ENCODE measurements at regions not wholly inside any gene's neighbourhood (a gene's known extent, or its start where the extent isn't known, plus 50 kb on each side); places are given as distances from the start of the nearest gene placed in this dataset.
"Not testable (repeated sequence)": the region's sequence is repeated elsewhere in the genome, so short reads cannot be mapped to it uniquely, and the experiment has no call there.

DNA sequence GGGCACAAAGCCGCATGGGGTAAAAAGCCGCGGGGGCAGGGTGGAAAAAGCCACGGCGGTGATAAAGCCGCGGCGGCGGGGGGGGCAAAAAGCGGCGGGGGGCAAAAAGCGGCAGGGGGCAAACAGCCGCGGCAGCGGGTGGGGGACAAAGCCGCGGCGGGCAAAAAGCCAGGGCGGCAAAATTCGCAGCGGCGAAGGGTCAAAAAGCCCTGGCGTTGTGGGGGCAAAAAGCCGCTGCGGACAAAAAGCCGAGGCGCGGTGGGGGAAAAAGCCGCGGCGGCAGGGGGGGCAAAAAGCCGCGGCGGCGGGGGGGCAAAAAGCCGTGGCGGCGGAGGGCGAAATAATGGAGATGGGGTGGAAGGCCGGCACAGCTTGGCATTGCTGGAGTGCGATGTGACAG is 3902.9 kb downstream of the SRGAP2C start:
- no peak overlapping the region for H3K4me3 Mint-ChIP-seq (ENCODE audit: low read depth, unreplicated experiment)
- CTCF ChIA-PET: no interaction called here

DNA sequence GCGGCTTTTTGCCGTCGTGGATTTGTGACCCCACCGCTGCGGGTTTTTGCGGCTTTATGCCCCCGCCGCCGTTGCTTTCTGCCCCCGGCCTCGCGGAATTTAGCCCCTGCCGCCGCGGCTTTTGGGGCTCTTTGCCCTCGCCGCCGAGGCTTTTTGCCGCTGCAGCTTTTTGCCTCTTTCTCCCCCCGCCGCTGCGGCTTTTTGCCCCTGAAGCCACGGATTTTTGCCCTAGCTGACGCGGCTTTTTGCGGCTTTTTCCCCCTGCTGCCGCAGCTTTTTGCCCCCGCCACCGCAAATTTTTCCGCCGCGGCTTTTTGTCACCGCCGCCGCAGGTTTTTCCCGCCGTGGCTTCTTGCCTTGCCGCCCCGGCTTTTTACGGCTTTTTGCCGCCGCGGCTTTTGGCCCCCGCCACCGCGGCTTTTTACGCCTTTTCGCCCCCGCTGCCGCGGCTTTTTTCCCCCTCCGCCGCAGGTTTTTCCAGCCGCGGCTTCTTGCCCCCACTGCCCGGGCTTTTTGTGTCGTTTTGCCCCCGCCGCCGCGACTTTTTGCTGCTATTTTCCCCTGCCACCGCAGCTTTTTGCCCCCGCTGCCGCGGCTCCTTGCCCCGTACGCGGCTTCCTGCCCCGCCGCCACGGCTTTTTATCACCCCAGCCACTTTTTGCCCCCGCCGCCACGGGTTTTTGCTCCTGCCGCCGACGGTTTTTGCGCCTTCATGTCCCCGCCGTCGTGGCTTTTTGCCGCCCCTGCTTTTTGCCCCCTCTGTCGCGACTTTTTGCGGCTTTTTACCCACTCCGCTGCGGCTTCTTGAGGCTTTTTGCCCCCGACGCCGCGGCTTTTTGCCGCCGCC is 3933.6 kb downstream of the SRGAP2C start:
- DNase-seq: no peak
- Mint-ChIP-seq H3K9me3 (ENCODE audit: low read depth, unreplicated experiment) (peaks cover 8% of the 10 kb centered on the region), H3K36me3 (ENCODE audit: insufficient read depth, unreplicated experiment) (no peaks in the 10 kb centered on the region), H3K27ac (ENCODE audit: unreplicated experiment) (no peak overlapping the region), H3K4me1 (ENCODE audit: low read depth, unreplicated experiment) (no peaks in the 10 kb centered on the region), H3K4me3 (ENCODE audit: low read depth, unreplicated experiment) (no peak overlapping the region), H3K27me3 (ENCODE audit: unreplicated experiment) (no peaks in the 10 kb centered on the region)
- TF ChIP-seq, protein P1, sequence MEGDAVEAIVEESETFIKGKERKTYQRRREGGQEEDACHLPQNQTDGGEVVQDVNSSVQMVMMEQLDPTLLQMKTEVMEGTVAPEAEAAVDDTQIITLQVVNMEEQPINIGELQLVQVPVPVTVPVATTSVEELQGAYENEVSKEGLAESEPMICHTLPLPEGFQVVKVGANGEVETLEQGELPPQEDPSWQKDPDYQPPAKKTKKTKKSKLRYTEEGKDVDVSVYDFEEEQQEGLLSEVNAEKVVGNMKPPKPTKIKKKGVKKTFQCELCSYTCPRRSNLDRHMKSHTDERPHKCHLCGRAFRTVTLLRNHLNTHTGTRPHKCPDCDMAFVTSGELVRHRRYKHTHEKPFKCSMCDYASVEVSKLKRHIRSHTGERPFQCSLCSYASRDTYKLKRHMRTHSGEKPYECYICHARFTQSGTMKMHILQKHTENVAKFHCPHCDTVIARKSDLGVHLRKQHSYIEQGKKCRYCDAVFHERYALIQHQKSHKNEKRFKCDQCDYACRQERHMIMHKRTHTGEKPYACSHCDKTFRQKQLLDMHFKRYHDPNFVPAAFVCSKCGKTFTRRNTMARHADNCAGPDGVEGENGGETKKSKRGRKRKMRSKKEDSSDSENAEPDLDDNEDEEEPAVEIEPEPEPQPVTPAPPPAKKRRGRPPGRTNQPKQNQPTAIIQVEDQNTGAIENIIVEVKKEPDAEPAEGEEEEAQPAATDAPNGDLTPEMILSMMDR (IDR thresholded peaks at IDR 0.05; ENCODE audit: unreplicated experiment): no peak
- CTCF ChIA-PET: no interaction called here
- intact Hi-C loops (cut with micrococcal nuclease; ENCODE audit: unreplicated experiment): no loop called here
- no TSS peak for BruUV-seq (replicated peaks)

More for the DNA sequence above, 3902.9 kb downstream of the SRGAP2C start:
- intact Hi-C loops (cut with micrococcal nuclease; ENCODE audit: unreplicated experiment): no loop called here
- peaks cover 18% of the 10 kb centered on the region for H3K9me3 Mint-ChIP-seq (ENCODE audit: low read depth, unreplicated experiment)
- no peaks in the 10 kb centered on the region for H3K36me3 Mint-ChIP-seq (ENCODE audit: insufficient read depth, unreplicated experiment)
- no peak for DNase-seq
- TF ChIP-seq, protein P1 (IDR thresholded peaks at IDR 0.05; ENCODE audit: unreplicated experiment): no peak
- H3K4me1 Mint-ChIP-seq (ENCODE audit: low read depth, unreplicated experiment): no peaks in the 10 kb centered on the region
- no TSS peak for BruUV-seq (replicated peaks)
- no peak overlapping the region for H3K27ac Mint-ChIP-seq (ENCODE audit: unreplicated experiment)
- H3K27me3 Mint-ChIP-seq (ENCODE audit: unreplicated experiment): no peaks in the 10 kb centered on the region

DNA sequence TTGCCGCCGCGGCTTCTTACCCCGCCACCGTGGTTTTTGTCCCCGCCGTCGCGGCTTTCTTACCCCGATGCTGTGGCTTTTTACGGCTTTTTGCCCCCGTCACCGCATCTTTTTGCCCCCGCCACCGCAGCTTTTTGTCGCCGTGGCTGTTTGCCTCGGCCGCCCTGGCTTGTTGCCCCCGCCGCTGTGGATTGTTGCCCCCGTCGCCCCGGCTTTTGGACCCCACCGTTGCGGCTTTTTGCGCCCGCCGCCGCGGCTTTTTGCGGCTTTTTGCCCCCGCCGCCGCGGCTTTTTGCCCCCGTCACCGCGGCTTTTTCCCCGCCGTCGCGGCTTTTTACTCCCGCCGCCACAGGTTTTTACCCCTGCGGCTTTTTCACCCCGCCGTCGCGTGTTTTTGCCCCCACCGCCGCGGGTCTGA is 3934.3 kb downstream of the SRGAP2C start:
- DNase-seq: no peak
- TF ChIP-seq, protein P1 (IDR thresholded peaks at IDR 0.05; ENCODE audit: unreplicated experiment): no peak
- CTCF ChIA-PET: no interaction called here
- no peaks in the 10 kb centered on the region for H3K36me3 Mint-ChIP-seq (ENCODE audit: insufficient read depth, unreplicated experiment)
- intact Hi-C loops (cut with micrococcal nuclease; ENCODE audit: unreplicated experiment): no loop called here
- H3K4me3 Mint-ChIP-seq (ENCODE audit: low read depth, unreplicated experiment): no peak overlapping the region
- BruUV-seq (replicated peaks): no TSS peak
- peaks cover 9% of the 10 kb centered on the region for H3K9me3 Mint-ChIP-seq (ENCODE audit: low read depth, unreplicated experiment)
- H3K27me3 Mint-ChIP-seq (ENCODE audit: unreplicated experiment): no peaks in the 10 kb centered on the region
- no peak overlapping the region for H3K27ac Mint-ChIP-seq (ENCODE audit: unreplicated experiment)
- no peaks in the 10 kb centered on the region for H3K4me1 Mint-ChIP-seq (ENCODE audit: low read depth, unreplicated experiment)

DNA sequence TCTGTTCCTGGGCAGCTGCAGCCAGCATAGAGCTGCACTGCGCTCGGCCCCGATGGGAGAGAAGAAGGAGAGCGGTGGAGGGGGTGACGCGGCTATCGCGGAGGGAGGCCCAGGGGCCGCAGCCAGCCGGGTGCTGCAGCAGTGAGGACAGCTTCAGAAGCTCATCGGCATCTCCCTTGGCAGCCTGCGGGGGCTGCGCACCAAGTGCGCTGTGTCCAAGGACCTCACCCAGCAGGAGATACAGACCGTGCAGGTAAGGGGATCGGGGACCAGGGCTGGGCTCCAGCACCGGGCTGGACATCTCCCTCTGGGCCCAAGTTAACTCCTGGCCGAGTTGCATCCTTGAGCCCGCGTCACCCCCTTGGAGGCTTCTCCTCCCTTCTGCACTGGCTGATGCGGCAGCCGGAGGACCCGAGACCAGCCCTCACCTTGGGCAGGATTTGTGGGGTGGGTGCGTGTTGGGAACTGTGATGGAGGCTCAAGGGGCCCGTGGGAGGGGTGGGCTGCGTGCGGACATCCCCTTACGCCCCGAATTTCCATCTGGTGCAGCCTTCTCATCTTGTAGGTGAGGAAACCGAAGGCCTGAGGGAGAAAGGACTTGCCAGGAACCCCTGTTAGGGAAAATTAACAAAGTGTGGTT is 3934.9 kb downstream of the SRGAP2C start:
- BruUV-seq (replicated peaks); H3K27ac Mint-ChIP-seq (ENCODE audit: unreplicated experiment); H3K36me3 Mint-ChIP-seq (ENCODE audit: insufficient read depth, unreplicated experiment); H3K4me1 Mint-ChIP-seq (ENCODE audit: low read depth, unreplicated experiment); H3K27me3 Mint-ChIP-seq (ENCODE audit: unreplicated experiment); intact Hi-C loops (cut with micrococcal nuclease; ENCODE audit: unreplicated experiment); CTCF ChIA-PET; DNase-seq; H3K4me3 Mint-ChIP-seq (ENCODE audit: low read depth, unreplicated experiment): not testable (repeated sequence)
- peaks cover 11% of the 10 kb centered on the region for H3K9me3 Mint-ChIP-seq (ENCODE audit: low read depth, unreplicated experiment)

DNA sequence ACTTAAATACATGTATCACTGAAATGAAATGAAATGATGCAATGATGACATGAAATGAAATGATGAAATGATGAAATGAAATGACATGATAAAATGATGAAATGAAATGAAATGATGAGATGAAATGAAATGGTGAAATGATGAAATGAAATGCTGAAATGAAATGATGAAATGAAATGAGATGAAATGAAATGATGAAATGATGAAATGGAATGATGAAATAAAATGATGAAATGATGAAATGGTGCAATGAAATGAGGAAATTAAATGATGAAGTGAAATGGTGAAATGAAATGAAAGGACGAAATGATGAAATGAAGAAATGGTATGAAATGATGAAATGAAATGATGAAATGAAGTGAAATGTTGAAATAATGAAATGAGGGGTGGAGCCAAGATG is 3937.8 kb downstream of the SRGAP2C start:
- H3K9me3 Mint-ChIP-seq (ENCODE audit: low read depth, unreplicated experiment): peaks cover 14% of the 10 kb centered on the region
- H3K27me3 Mint-ChIP-seq (ENCODE audit: unreplicated experiment); H3K27ac Mint-ChIP-seq (ENCODE audit: unreplicated experiment); DNase-seq; H3K36me3 Mint-ChIP-seq (ENCODE audit: insufficient read depth, unreplicated experiment); H3K4me3 Mint-ChIP-seq (ENCODE audit: low read depth, unreplicated experiment); intact Hi-C loops (cut with micrococcal nuclease; ENCODE audit: unreplicated experiment); CTCF ChIA-PET; BruUV-seq (replicated peaks); H3K4me1 Mint-ChIP-seq (ENCODE audit: low read depth, unreplicated experiment): not testable (repeated sequence)

All from Calu3 (cell line).